ENCODE measurements at regions not wholly inside any gene's neighbourhood (a gene's known extent, or its start where the extent isn't known, plus 50 kb on each side); places are given as distances from the start of the nearest gene placed in this dataset.

DNA sequence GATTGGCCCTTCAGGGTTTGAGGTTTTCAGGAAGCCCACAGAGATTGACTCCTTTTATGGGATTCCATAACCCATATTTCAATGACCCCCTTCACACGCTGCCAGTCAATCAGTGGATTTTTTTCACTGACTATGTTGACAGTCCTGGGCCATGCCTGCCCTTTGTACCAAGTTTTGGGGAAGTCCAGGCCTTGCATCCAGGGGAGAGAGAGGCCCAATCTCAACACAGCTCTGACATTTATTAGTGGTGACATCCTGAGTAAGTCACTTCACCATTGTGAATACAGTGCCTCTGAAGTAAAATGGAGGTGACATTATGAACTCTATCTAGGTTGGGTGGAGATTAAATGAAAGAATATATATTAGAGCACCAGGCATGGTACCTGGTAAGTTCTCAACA, 181.1 kb downstream of the NUFIP1 start:
- no peak for TF ChIP-seq EZH2 (IDR thresholded peaks at IDR 0.05; ENCODE audit: borderline replicate concordance)
- TF ChIP-seq, protein P1, sequence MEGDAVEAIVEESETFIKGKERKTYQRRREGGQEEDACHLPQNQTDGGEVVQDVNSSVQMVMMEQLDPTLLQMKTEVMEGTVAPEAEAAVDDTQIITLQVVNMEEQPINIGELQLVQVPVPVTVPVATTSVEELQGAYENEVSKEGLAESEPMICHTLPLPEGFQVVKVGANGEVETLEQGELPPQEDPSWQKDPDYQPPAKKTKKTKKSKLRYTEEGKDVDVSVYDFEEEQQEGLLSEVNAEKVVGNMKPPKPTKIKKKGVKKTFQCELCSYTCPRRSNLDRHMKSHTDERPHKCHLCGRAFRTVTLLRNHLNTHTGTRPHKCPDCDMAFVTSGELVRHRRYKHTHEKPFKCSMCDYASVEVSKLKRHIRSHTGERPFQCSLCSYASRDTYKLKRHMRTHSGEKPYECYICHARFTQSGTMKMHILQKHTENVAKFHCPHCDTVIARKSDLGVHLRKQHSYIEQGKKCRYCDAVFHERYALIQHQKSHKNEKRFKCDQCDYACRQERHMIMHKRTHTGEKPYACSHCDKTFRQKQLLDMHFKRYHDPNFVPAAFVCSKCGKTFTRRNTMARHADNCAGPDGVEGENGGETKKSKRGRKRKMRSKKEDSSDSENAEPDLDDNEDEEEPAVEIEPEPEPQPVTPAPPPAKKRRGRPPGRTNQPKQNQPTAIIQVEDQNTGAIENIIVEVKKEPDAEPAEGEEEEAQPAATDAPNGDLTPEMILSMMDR (IDR thresholded peaks at IDR 0.05; ENCODE audit: poor library complexity): no peak
